Activated naive CD4-positive, alpha-beta T cell treated with anti-CD3 and anti-CD28 coated beads, Interleukin-2, amount 10 ng/mL, durations not matched to agents 7 days and 5 days (primary cell): ENCODE measurements at regions not wholly inside any gene's neighbourhood (a gene's known extent, or its start where the extent isn't known, plus 50 kb on each side); places are given as distances from the start of the nearest gene placed in this dataset.
"Not testable (repeated sequence)": the region's sequence is repeated elsewhere in the genome, so short reads cannot be mapped to it uniquely, and the experiment has no call there.

Source experiments
- CTCF ChIA-PET: fragments of 350-600 bp; sonication (Branson Sonifier 250); formaldehyde crosslinking; loops from one replicate; lab custom pipeline; 2021; ENCODE audit warnings: antibody characterized with exemption; lab: Charles Lee
- DNase-seq: peaks from one replicate; pipeline ENCODE4 v3.0.0-alpha.2; 2020
- H3K27ac Mint-ChIP-seq: one replicate; pipeline ENCODE4 v1.8.0; 2021; ENCODE audit warnings: mild to moderate bottlenecking, moderate library complexity, mixed read lengths
- H3K27me3 Mint-ChIP-seq: one replicate; pipeline ENCODE4 v1.8.0; 2021; ENCODE audit warnings: mild to moderate bottlenecking, mixed read lengths
- H3K36me3 Mint-ChIP-seq: one replicate; pipeline ENCODE4 v1.8.0; 2021; ENCODE audit warnings: mixed read lengths
- H3K4me1 Mint-ChIP-seq: one replicate; pipeline ENCODE4 v1.8.0; 2021; ENCODE audit warnings: mixed read lengths
- H3K4me3 Mint-ChIP-seq: one replicate; pipeline ENCODE4 v1.8.0; 2021; ENCODE audit warnings: mild to moderate bottlenecking, moderate library complexity, mixed read lengths
- H3K9me3 Mint-ChIP-seq: one replicate; pipeline ENCODE4 v1.8.0; 2021; ENCODE audit warnings: mixed read lengths

DNA sequence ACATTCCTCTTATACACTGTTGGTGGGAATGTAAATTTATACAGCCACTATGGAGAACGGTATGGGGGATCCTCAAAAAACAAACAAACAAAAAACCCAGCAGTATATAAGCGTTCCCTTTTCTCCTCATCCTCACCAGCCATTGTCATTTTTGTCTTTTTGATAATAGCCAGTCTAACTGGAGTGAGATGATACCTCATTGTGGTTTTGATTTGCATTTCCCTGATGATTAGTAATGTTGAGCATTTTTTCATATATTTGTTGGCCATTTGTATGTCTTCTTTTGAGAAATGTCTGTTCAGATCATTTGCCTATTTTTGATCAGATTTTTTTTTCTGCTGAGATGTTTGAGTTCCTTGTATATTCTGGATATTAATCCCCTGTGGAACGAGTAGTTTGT lies 76.1 kb downstream of the TEX35 start:
- DNase-seq, H3K27me3 Mint-ChIP-seq, H3K4me3 Mint-ChIP-seq, H3K36me3 Mint-ChIP-seq, H3K9me3 Mint-ChIP-seq, H3K27ac Mint-ChIP-seq, CTCF ChIA-PET, H3K4me1 Mint-ChIP-seq: not testable (repeated sequence)

DNA sequence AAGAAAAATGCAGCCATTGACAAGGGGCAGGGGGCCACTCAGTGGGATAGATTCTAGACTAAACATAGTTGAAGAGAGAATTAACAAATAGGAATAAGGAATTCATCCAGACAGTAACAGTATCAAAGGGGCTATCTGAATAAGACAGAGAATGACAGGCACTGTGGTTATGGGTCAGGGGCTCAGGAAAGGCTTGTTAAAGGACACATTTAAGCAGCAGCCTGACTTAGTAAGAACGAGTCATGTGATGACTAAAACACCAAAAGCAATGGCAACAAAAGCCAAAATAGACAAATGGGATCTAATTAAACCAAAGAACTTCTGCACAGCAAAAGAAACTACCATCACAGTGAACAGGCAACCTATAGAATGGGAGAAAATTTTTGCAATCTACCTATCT lies 78.9 kb downstream of the TEX35 start:
- H3K36me3 Mint-ChIP-seq, DNase-seq, H3K4me3 Mint-ChIP-seq, CTCF ChIA-PET, H3K9me3 Mint-ChIP-seq, H3K4me1 Mint-ChIP-seq, H3K27ac Mint-ChIP-seq, H3K27me3 Mint-ChIP-seq: not testable (repeated sequence)

- DNase-seq = no peak
- Mint-ChIP-seq H3K9me3 (no peaks in the 10 kb centered on the region), H3K4me3 (no peak overlapping the region), H3K27ac (no peak overlapping the region), H3K27me3 (no peaks in the 10 kb centered on the region), H3K36me3 (no peaks in the 10 kb centered on the region), H3K4me1 (no peaks in the 10 kb centered on the region)
- CTCF ChIA-PET = no interaction called here
Observed at GRCh38 chr1:178593515-178593914, 80.6 kb downstream of the TEX35 start.

- Mint-ChIP-seq H3K27ac (no peak overlapping the region), H3K9me3 (no peaks in the 10 kb centered on the region), H3K36me3 (no peaks in the 10 kb centered on the region), H3K4me3 (no peak overlapping the region), H3K27me3 (no peaks in the 10 kb centered on the region), H3K4me1 (no peaks in the 10 kb centered on the region)
- CTCF ChIA-PET = no interaction called here
- DNase-seq = no peak
Observed at GRCh38 chr1:178594133-178594532, 81.2 kb downstream of the TEX35 start.

GRCh38 chr1:178595491-178595890 lies 82.6 kb downstream of the TEX35 start:
- CTCF ChIA-PET = interaction anchor here (1.1 kb wide), 1 partner anchor 8 kb away, joined by 3 read pairs; no protein-coding TSS in a partner anchor
- no peak overlapping the region for H3K27ac Mint-ChIP-seq
- H3K4me1 Mint-ChIP-seq = no peaks in the 10 kb centered on the region
- DNase-seq = no peak
- H3K27me3 Mint-ChIP-seq = no peaks in the 10 kb centered on the region
- no peak overlapping the region for H3K4me3 Mint-ChIP-seq
- H3K36me3 Mint-ChIP-seq = no peaks in the 10 kb centered on the region
- no peaks in the 10 kb centered on the region for H3K9me3 Mint-ChIP-seq

DNA sequence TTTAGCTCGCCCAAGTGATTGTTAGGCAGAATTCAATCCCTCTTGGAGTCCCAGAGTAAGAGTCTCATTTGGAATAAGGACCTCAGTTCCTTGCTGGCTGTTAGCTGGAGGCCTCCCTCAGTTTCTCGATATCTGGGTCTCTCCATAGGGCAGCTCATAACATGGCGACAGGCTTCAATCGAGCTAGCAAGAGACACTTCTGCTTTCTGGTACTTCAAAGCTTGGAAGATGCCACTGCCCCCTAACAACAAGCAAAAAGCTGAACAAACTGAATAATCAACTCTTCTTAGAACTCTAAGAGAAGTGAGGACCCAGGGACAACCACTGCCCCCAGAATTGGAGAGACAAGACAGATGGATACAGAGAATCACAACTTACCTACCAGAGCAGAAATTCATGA lies 86.2 kb downstream of the TEX35 start:
- H3K9me3 Mint-ChIP-seq = no peaks in the 10 kb centered on the region
- H3K4me3 Mint-ChIP-seq = no peak overlapping the region
- no peak overlapping the region for H3K27ac Mint-ChIP-seq
- H3K4me1 Mint-ChIP-seq = no peaks in the 10 kb centered on the region
- CTCF ChIA-PET = no interaction called here
- no peak for DNase-seq
- H3K27me3 Mint-ChIP-seq = no peaks in the 10 kb centered on the region
- H3K36me3 Mint-ChIP-seq = no peaks in the 10 kb centered on the region

- H3K4me3 Mint-ChIP-seq = no peak overlapping the region
- no peaks in the 10 kb centered on the region for H3K9me3 Mint-ChIP-seq
- no peaks in the 10 kb centered on the region for H3K36me3 Mint-ChIP-seq
- DNase-seq = no peak
- no peaks in the 10 kb centered on the region for H3K4me1 Mint-ChIP-seq
- no peaks in the 10 kb centered on the region for H3K27me3 Mint-ChIP-seq
- CTCF ChIA-PET = no interaction called here
- no peak overlapping the region for H3K27ac Mint-ChIP-seq
Observed at GRCh38 chr1:178599745-178600144, 86.8 kb downstream of the TEX35 start.

DNA sequence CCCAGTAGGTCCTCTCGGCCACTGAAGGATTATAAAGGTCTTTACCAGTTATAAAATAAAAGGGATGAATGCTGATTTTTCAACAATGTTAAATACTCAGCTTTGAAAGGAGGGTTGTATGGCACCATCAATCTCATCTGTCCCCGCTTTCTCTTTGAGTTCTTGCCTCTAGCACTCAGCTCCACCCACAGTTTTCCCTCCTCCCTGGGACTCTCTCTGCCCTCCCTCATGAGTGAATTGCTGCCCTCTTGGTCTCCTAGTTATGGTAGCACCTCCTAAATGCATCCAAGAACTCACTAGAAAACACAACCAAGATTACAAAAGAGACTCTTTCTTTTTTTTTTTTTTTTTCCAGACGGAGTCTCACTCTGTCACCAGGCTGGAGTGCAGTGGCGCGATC lies 91.0 kb downstream of the TEX35 start:
- Mint-ChIP-seq H3K4me1 (no peaks in the 10 kb centered on the region), H3K27me3 (no peaks in the 10 kb centered on the region), H3K9me3 (no peaks in the 10 kb centered on the region), H3K36me3 (no peaks in the 10 kb centered on the region), H3K27ac (no peak overlapping the region), H3K4me3 (no peak overlapping the region)
- CTCF ChIA-PET = no interaction called here
- no peak for DNase-seq

GRCh38 chr1:178606839-178607238 lies 93.9 kb downstream of the TEX35 start:
- DNase-seq = no peak
- Mint-ChIP-seq H3K27ac (no peak overlapping the region), H3K4me3 (no peak overlapping the region), H3K4me1 (no peaks in the 10 kb centered on the region), H3K9me3 (no peaks in the 10 kb centered on the region), H3K36me3 (no peaks in the 10 kb centered on the region), H3K27me3 (no peaks in the 10 kb centered on the region)
- CTCF ChIA-PET = no interaction called here

- no peak for DNase-seq
- Mint-ChIP-seq H3K27ac (no peak overlapping the region), H3K9me3 (no peaks in the 10 kb centered on the region), H3K36me3 (no peaks in the 10 kb centered on the region), H3K4me1 (no peaks in the 10 kb centered on the region), H3K27me3 (no peaks in the 10 kb centered on the region), H3K4me3 (no peak overlapping the region)
- CTCF ChIA-PET = no interaction called here
Observed at GRCh38 chr1:178607718-178608408, 95.0 kb downstream of the TEX35 start.

- Mint-ChIP-seq H3K27ac (no peak overlapping the region), H3K36me3 (no peaks in the 10 kb centered on the region), H3K9me3 (no peaks in the 10 kb centered on the region), H3K4me1 (no peaks in the 10 kb centered on the region), H3K4me3 (no peak overlapping the region), H3K27me3 (no peaks in the 10 kb centered on the region)
- no peak for DNase-seq
- CTCF ChIA-PET = no interaction called here
Observed at GRCh38 chr1:178609015-178609414, 96.1 kb downstream of the TEX35 start.

DNA sequence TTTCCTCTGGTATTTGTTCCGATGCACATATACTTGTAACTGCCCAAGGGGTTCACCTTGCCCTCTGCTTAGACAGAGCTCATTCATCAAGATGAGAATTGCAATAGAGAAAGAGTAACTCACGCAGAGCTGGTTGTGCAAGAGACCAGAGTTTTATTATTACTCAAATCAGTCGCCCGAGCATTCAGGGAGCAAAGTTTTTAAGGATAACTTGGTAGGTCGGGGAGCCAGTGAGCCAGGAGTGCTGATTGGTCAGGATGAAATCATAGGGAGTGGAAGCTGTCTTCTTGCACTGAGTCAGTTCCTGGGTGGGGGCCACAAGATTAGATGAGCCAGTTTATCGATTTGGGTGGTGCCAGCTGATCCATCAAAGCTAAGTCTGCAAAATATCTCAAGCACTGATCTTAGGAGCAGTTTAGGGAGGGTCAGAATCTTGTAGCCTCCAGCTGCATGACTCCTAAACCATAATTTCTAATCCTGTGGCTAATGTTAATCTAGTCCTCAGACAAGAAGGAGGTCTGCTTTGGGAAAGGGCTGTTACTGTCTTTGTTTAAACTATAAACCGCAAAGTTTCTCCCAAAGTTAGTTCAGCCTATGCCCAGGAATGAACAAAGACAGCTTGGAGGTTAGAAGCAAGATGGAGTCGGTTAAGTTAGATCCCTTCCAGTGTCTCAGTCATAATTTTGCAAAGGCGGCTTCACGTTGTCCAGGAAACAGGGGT lies 97.9 kb downstream of the TEX35 start:
- CTCF ChIA-PET, H3K9me3 Mint-ChIP-seq, H3K4me3 Mint-ChIP-seq, DNase-seq, H3K27me3 Mint-ChIP-seq, H3K27ac Mint-ChIP-seq, H3K4me1 Mint-ChIP-seq, H3K36me3 Mint-ChIP-seq: not testable (repeated sequence)

- Mint-ChIP-seq H3K27ac (no peak overlapping the region), H3K36me3 (no peaks in the 10 kb centered on the region), H3K4me3 (no peak overlapping the region), H3K4me1 (no peaks in the 10 kb centered on the region), H3K9me3 (no peaks in the 10 kb centered on the region), H3K27me3 (no peaks in the 10 kb centered on the region)
- CTCF ChIA-PET = interaction anchor here (0.7 kb wide), 1 partner anchor 464 kb away, joined by 3 read pairs; no protein-coding TSS in a partner anchor
- DNase-seq = no peak
Observed at GRCh38 chr1:178612261-178612660, 99.4 kb downstream of the TEX35 start.

GRCh38 chr1:178613271-178613945 lies 100.5 kb downstream of the TEX35 start:
- CTCF ChIA-PET = no interaction called here
- Mint-ChIP-seq H3K27ac (no peak overlapping the region), H3K27me3 (no peaks in the 10 kb centered on the region), H3K4me3 (no peak overlapping the region), H3K9me3 (no peaks in the 10 kb centered on the region), H3K36me3 (no peaks in the 10 kb centered on the region), H3K4me1 (no peaks in the 10 kb centered on the region)
- DNase-seq = no peak

DNA sequence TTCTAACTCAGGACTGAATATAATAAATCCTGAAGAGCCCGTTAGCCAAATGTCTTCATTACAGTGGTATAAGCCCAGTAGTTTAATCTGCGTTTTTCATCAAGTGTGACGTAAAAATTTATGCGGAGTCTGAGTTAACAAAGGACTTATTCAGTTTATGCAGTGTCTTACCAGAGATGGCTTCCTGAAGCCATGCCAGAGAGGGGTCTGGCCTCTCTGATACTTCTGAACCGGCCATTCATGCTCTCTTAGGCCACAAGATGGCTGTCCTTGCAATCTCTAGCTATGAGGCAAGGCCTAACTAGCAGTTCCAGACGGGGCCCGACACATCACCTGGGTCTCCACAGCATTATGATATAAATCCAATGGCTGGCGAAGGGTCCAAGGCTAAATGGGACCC lies 101.4 kb downstream of the TEX35 start:
- Mint-ChIP-seq H3K27ac (no peak overlapping the region), H3K4me3 (no peak overlapping the region), H3K36me3 (no peaks in the 10 kb centered on the region), H3K9me3 (no peaks in the 10 kb centered on the region), H3K27me3 (peaks cover 4% of the 10 kb centered on the region), H3K4me1 (no peaks in the 10 kb centered on the region)
- no peak for DNase-seq
- CTCF ChIA-PET = no interaction called here
